HTR-8/SVneo (cell line): ENCODE measurements at regions not wholly inside any gene's neighbourhood (a gene's known extent, or its start where the extent isn't known, plus 50 kb on each side); places are given as distances from the start of the nearest gene placed in this dataset.

ENCODE experiments used
- DNase-seq: peaks from one replicate; pipeline ENCODE4 v3.0.0; 2011; ENCODE audit warnings: low spot score, mixed read lengths; ENCODE audit not compliant: insufficient read length
- FAIRE-seq: peaks from 2 replicates; lab custom pipeline; 2011; peaks lifted over from hg19 to GRCh38; lab: Jason Lieb, UNC

DNA sequence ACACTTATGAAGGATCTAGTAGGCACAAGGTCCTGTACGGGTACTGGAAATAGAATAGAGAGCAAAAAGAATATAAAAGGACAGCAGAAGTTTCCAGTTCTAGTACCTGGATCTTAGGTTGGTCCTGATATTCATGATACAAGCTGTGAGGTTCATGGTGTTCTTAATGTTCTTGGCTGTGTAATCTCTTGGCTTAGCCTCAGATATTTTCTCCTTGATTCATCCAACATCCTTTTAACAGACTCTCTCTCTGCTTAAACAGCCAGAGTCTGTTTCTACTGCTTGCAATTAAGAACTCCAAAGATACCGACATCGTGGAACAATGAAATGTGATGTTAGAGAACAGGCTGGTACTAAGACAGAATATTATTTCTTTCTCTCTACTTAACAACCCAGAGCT, 49.9 kb downstream of the CNTN3 start:
- DNase-seq (no peak), FAIRE-seq (no peak)

DNA sequence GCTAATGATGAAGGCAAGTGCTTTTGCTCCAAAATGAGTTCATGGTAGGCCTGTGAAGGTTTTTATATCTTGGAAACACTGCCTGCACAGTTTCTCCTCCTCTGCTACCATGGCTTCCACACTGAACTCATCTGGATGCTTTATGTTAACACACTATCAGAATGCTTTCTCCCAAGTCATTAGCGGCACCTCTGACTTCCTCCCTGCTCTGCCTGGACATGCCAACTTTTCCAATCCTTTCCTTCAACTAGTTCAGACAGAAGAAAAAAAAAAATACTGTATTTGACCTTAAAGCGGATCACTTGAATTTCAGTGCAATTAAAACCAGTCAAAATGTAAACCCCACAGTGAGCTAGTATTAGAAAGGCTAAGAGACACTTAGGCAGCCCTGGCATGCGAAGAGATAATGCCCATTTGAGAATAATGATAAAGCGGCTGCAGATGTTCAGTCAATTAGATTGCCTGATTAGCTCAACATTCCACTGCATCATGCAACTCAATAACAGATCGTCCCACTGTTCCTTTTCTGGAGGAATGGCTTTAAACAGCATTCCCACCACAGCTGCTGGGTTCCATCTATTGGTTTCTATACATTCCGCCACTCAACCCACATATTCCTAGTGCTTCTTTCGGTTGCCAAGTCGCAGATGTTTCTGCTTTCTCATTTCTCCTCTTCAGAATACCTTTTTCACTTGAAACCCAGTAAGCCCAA, 51.7 kb downstream of the CNTN3 start:
- FAIRE-seq: no peak

DNA sequence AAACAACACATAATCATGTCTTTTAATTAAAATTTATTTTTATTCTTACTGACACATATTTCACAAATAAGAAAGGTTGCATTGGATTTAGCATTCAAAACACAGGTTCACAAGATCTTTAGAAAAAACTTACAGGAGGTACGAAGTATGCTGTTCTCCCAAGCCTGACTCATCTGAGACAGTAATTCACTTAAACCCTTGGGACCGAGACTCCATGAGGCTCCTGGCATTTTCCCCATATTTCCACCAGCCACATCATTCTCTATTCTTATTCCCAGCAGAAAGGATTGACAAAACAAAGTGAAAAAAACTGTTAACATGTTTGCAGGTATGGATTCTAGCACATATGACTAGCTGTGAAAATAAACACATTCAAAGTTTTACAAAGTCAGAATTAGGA, 52.6 kb downstream of the CNTN3 start:
- DNase-seq (no peak), FAIRE-seq (no peak)

More for the DNA sequence above, 51.7 kb downstream of the CNTN3 start:
- DNase-seq: no peak

DNA sequence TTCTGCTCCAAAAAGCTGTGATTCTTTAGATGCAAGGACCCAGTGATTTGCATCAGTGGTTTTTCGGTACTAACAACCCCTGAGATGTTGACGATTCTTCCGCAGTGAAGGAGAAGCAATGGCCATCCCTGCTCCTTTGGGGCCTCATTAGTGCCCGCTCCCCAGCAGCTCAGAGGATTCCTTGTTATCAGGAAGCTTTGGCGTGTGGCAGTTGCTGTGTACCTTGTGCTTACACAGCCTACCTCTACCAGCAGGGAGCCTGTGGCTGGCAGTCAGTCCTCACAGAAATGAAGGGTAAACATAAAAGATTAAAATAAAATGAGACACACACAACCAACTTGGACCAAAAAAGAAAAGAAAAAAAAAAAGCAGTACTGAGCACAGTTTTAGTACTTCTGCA, 55.2 kb downstream of the CNTN3 start:
- no peak for DNase-seq
- FAIRE-seq: no peak

DNA sequence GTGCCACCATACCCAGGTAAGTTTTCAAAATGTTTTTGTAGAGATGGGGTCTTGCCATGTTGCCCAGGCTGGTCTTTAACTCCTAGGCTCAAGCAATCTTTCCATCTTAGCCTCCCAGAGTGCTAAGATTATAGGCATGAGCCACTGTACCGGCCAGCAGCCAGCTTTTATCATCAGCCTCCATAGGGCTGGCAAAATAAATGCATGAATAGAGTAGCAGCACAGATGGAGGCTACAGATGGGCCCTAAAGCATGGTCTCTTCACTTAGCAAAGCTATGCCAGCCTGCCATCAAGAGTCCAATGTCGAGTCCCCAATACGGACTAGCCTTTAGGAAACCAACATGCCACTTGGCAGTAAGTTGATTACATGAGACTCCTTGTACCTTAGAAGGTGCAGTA, 63.8 kb downstream of the CNTN3 start:
- FAIRE-seq: no peak
- no peak for DNase-seq

DNA sequence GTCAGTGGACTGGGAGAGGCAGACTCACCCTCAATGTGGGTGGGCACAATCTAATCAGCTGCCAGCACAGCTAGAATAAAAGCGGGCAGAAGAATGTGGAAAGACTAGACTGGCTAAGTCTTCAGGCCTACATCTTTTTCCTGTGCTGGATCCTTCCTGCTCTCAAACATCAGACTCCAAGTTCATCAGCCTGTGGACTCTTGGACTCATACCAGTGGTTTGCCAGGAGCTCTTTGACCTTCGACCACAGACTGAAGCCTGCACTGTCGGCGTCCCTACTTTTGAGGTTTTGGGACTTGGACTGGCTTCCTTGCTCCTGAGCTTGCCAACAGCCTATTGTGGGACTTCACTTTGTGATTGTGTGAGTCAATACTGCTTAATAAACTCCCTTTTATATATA, 68.0 kb downstream of the CNTN3 start:
- no peak for FAIRE-seq
- no peak for DNase-seq

DNA sequence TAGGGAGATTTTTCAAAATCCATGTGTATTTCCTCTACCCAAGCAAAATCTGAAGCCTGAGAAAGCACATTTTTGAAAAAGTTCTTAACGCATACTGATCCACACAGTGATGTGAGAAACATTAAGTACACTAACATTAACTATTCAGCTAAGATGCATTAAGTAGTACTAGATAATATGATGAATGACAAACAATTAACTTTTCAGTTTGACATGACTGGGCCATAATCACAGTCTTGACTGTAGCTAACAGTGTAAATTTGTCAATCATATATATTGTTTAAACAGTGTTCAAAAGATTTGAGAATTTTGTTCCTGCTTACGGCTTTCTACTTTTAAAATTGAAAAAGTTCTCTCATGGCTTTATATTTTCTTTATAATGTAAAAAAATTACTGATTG, 72.0 kb downstream of the CNTN3 start:
- FAIRE-seq (no peak), DNase-seq (no peak)

DNA sequence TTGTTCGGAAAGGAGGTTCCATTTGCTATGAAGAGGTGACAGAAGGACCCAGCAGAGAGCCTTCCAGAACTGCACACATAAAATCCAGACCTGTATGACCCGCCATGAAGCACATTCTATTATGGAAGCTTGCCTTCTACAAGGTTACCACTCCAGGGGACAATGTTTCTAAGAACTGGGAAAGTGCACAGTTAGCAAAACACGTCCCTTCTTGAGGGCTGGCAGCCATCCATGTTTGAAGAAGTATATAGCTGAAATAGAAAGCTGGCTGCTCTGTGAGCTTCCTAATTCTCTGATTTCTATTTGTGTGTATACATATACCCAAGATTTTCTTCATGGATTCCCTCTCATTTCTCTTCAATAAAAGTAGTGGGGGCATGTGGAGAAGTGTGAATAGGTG, 74.6 kb downstream of the CNTN3 start:
- no peak for FAIRE-seq
- no peak for DNase-seq

DNA sequence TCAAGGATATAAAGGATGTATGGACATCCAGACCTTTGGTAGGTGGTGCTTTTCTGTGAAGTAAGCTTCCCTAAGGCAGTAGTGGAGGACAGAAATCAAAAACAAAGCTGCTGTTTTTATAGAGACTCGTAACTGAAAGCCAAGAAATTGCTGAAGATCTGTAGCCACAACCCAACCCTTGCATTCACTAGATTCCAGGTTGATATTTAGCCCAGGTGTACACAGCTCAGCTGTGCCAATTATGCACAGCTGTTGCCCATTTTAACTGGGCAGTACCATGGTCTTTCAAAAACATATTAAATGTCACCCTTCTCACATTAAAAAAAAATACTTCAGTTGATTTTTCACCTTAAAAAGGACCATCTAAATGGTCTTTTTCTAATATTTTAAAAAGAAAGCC, 75.8 kb downstream of the CNTN3 start:
- FAIRE-seq (no peak), DNase-seq (no peak)

DNA sequence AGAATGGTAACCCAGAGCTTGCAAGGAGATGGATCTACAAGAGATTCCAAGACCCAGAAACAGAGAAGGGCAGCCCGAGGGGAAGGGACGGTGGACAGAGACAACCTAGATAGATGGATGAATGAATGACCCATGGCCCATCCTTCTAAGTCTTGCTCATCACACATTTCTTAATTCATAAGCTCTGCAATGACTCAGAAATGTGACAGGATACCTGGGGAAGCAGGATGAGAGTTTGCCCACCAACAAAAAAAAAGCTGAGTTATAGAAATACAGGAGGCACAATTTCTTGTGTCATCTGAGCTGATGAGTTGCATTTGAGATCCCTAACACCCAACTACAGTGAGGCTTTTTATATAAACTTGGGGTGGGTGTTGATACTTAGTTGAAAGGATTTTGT, 76.6 kb downstream of the CNTN3 start:
- FAIRE-seq (no peak), DNase-seq (no peak)

DNA sequence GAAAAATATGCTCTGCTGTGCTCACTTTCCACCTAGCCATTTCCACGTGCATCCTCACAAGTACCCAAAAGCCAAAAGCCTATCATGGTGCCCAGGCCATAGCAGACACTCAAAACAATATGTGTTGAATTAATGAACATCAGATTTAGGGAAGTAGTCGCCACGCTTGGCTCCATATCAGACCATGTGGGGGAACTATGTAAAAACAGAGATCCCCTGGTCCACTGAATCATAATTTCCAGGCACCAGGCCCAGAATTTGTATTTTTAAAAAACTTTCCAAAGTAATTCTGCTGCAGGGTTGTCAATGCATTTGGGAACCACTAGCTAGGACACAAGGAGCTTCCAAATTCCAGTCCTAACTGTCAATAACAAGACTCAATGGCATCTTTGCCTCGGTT, 77.3 kb downstream of the CNTN3 start:
- FAIRE-seq: no peak
- DNase-seq: no peak

DNA sequence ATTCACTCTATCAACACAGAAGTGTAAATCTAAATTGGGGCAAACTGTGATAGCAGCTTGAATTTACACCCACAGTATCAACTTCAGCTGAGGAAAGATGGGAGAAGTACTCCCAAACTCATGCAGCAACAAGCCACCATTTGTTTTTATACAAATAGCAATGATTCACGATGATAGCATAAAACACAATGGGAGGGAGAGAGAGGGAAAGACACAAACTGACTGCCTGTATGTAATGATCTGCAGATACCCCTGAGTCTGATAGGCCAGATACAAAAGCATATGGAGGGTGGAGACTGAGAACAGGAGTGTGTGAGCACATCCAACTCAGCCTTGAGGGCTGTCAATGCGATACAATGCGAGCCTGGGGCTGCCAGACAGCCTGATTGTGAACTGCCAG, 79.2 kb downstream of the CNTN3 start:
- no peak for DNase-seq
- FAIRE-seq: peak; percentile 31

DNA sequence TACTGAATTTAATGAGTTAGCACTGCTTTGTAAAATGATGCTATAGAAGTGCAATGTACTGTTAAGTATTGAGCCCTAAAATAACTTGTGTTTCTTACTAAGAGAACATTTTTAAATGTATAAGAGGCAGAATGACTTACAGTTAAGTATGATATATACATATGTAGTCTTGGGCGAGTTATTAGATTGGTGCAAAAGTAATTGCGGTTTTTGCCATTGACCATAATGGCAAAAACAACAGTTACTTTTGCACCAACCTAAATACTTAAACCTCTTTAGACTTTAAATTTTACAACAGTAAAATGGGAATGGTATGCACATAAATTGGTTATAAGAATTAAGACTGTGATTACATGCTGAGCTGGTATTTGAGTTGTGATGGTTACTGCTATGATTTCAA, 79.8 kb downstream of the CNTN3 start:
- FAIRE-seq (no peak), DNase-seq (no peak)

DNA sequence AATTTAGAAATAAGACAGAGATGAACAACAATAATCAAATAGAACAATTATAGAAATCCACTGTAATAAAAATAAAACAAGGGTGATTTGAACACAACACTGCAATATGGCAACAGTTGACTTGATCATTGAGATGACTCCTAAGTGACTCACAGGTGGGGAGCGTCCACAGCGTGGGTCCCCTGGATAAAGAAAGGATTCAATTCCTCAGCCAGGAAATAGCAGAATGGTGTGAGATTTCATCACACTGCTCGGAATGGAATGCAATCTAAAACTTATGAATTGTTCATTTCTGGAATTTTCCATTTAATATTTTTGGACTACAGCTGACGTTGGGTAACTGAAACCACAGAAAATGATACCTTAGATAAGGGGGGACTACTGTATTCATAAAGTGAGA, 82.0 kb downstream of the CNTN3 start:
- DNase-seq (no peak), FAIRE-seq (no peak)

DNA sequence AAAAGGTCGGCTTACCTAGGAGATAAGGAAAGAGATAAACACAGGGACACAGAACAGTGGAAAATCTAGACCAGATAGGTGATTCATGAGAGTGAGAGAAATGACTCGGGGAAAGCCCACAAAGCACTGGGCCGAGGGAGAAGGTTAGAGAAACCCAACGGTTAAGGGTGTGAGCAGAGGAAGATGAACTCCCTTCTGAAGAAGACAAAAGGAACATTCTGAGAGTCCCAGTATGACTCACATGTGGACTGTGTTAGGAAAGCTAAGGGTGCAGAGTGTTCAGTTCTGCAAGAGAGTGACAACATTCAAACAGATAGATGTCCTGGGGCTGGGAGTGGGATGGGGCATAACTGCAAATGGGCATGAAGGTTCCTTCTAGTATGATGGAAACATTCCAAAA, 83.0 kb downstream of the CNTN3 start:
- DNase-seq: no peak
- FAIRE-seq: no peak

DNA sequence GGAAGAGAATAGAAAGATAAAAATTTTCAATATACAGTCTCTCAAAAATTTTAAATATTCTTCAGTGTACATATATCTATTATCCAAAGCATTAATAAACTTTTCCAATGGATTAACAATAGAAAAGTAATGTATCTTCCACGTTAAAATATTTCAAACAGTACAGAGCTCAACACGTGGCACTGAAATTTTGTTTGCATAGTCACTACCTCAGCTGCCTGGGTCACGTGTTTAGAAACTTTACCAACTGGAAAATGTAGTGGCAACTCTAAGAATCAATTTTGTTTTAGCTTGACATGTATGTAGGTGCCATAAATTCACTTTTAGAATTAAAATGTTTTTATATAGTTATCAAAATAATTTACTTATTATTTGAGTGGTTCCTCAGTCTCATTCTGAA, 85.3 kb downstream of the CNTN3 start:
- no peak for DNase-seq
- no peak for FAIRE-seq

DNA sequence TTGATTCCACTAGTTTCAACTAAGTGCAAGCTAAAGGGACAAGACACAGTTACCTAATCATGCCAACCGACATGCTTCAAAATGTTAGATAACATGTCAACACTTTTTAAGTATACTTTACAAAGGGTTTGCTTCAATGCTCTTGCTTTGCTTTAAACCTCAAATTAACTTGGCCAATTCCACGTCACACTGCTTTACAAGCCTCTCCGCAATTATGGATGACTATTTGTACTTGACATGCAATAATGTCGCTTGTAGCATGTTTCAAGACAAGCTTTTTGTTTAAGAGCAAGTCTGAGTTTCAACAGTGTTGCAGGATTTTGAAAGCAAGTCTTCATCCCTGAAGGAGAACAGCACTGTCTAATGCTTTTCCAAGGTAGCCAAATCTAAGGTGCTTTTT, 86.9 kb downstream of the CNTN3 start:
- no peak for DNase-seq
- FAIRE-seq: no peak

DNA sequence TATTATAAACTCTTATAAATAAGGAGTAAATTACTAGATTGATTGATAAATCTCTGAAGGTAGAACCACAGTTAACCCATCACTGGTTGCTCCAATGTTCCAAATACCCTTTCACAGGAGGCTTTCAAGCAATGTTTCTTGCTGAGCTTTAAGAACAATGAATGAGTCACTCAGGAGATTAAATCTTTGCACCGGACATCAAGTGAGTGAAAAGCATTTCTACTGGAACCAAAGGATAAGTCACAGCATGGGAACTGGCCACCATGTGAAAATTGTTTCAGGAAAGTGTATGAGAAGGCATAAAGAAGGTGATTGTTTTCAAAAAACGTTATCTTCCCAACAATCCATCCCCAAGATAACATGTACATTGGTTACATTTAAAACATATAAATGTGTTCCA, 90.6 kb downstream of the CNTN3 start:
- no peak for FAIRE-seq
- DNase-seq: no peak

DNA sequence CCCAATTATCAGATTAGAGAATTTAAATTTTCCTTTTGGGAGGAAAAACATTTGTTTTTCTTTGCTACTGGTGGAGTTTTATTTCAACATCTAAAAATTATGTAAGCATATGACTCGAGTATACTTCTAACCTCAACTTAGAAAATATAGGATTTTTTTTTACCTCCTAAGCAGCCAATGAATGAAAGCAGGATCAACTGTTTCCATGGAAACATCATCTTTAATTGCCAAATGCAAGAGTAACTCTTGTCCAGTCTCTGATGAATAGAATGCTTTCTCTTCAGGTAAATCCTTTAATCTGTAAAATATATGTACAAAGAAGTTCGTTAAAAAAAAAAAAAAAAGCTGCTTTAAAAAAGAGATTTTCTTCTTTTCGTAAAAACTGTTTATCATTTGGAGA, 93.6 kb downstream of the CNTN3 start:
- FAIRE-seq: no peak

DNA sequence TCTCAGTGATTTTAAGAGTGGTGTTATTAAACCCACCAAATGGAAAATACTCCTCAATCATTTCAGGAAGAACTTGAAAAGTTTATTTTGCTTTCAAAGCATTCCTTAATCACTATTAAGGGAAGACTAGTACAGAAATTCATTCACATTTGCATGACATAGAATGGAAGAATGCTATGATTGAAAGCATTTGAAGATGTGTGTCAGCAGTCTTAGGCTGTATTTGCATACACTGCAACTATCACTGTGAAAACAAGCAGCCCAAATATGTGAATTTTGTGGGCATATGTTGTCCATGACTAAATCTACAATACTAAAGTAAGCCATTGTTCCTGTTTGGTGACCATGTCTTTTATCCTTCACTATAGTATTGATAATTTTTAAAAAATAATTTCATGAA, 95.8 kb downstream of the CNTN3 start:
- FAIRE-seq: no peak
- DNase-seq: no peak

More for the DNA sequence above, 93.6 kb downstream of the CNTN3 start:
- no peak for DNase-seq

DNA sequence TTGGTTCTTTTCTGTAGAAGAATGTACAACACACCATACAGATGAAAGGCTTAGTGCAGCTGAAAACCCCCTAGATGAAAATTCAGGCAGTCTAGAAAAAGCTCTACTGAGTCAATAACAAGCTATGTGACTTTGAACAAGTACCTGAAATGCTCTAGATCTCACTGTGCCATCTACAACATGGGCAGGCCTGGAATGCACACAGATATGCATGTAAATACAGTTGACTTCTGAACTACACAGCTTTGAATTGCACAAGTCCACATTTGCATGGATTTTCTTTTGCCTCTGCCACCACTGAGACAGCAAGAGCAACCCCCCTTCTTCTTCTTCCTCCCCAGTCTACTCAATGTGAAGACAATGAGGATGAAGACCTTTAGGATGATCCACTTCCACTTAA, 98.4 kb downstream of the CNTN3 start:
- no peak for FAIRE-seq

DNA sequence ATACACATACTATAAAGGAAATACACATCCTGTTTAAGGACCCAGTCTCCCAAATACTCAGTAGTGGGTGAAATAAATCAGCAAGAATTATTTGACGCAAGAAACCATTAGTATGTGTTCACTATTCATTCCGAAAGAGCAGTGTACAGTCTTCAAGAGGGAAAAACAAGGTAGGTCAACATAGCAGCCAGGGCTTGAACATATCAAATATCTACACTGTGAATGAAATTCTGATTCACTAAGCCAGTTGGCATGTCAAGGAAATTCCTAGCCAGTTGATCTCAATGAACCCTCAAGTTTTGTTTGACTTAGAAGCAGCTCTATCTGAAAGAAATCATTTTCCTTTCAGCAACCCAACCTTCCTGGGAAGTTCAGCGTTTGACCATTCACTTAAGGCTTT, 99.0 kb downstream of the CNTN3 start:
- DNase-seq: no peak
- no peak for FAIRE-seq

More for the DNA sequence above, 98.4 kb downstream of the CNTN3 start:
- DNase-seq: no peak

DNA sequence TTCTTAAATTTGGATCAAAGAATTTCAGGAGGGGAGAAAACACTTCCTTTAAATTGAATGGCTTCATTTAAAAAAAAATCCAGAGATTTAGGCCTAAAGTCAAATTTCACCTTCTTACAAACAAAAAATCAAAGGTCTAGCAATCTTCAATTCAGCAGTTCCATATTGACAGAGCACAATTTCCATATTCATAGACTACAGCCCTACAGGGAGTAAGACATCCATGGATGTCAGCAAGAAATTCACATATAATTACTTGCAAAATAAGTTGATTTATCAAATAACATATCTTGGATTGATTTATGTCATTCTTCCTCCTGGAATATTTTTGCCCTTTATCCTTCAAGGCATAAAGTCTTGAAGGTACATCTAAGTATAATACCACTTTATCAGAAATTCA, 103.4 kb downstream of the CNTN3 start:
- no peak for DNase-seq
- FAIRE-seq: no peak
